ENCODE measurements at regions not wholly inside any gene's neighbourhood (a gene's known extent, or its start where the extent isn't known, plus 50 kb on each side); places are given as distances from the start of the nearest gene placed in this dataset.
A peak's percentile ranks its signal among the peaks of the same experiment; 100 is the strongest.
"Not testable (repeated sequence)": the region's sequence is repeated elsewhere in the genome, so short reads cannot be mapped to it uniquely, and the experiment has no call there.

DNA sequence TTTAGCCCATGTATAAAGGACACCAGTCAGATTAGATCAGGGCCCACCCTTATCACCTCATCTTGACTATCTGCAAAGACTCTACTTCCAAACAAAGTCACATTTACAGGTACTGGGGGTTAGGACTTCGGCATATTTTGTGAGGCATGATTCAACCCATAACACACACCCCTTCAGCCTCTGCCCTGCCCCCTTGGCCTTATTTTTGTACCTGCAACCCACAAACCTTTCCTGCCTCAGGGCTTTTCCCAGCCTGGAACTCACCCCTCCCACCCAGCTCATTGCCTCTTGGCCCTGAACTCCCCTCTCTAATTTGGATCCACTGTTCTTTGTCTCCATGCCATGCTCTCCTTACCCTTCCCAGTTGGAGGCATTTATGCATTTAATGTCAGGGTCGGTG lies 1116.9 kb downstream of the TBC1D22A start:
- DNase-seq (ENCODE audit: low spot score): no peak

DNA sequence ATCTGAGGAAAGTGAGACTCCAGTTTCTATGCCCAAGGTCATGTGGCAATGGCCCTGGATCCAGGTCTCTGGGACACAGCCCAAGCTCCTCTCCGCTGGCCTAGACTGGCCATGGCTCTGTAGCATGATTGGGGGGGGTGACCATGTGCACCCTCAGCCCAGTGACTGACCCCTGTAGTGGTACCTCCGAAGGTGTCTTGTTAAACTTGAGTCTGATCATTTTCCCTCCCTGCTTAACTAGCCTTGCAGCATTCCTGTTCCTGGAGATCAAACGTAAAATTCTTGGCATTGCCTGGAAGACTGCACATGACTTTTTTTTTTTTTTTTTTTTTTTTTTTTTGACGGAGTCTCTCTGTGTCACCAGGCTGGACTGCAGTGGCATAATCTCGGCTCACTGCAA lies 1116.0 kb downstream of the TBC1D22A start:
- no peak for DNase-seq (ENCODE audit: low spot score)

GRCh38 chr22:47872761-47873535 lies 1110.5 kb downstream of the TBC1D22A start:
- no peak for DNase-seq (ENCODE audit: low spot score)

GRCh38 chr22:47865626-47866025 lies 1103.2 kb downstream of the TBC1D22A start:
- no peak for DNase-seq (ENCODE audit: low spot score)

- no peak for DNase-seq (ENCODE audit: low spot score)
Observed at GRCh38 chr22:47862394-47862793, 1099.9 kb downstream of the TBC1D22A start.

GRCh38 chr22:47860907-47861306 lies 1098.5 kb downstream of the TBC1D22A start:
- DNase-seq (ENCODE audit: low spot score): not testable (repeated sequence)

DNA sequence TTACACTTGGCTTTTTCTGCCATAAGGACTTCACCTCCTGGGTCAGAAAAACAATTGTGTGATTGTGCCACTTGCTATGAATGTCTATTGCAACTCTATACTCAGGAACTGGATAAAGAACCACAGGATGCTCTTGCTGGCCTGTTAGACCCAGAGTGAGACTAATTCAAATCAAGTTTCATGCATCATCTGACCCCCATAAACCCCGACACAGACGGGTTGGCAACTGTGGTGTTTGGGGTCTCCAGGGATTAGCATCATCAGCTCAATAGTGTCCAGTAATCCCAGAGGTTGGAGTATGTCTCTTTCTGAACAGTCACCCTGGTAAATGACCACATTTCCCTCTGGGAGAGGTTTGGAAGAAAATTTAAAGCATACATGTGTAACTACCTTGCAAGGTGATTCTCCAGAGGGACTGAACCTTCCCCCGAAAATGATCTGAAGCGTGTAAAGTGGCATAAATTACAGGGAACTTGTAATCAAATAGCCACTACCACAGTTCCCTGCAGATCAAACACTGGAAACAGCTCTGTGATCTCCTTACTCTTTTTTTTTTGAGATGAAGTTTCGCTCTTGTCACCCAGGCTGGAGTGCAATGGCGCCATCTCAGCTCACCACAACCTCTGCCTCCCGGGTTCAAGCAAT lies 1097.6 kb downstream of the TBC1D22A start:
- DNase-seq (ENCODE audit: low spot score): no peak

GRCh38 chr22:47858773-47859306 lies 1096.4 kb downstream of the TBC1D22A start:
- DNase-seq (ENCODE audit: low spot score): no peak

- no peak for DNase-seq (ENCODE audit: low spot score)
Observed at GRCh38 chr22:47854680-47855079, 1092.2 kb downstream of the TBC1D22A start.

DNA sequence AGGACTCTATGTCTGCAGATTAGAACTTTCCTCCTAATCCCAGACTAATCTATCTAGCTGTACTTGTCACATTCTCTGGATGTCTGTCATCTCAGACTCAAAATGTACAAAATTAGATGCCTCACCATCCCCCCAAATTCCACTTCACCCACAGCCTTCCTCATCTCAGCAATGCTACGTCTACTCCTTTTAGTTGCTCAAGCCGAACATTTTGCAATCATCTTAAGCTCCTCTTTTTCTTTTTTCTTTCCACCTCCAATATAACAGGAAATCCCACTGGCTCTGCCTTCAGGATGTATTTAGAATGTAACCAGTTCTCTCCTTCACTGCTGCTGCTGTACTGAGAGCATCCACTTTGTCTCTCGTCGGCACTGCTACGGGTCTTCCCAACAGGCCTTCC lies 1091.8 kb downstream of the TBC1D22A start:
- peak; percentile 63 for DNase-seq (ENCODE audit: low spot score)

GRCh38 chr22:47853750-47854149 lies 1091.3 kb downstream of the TBC1D22A start:
- DNase-seq (ENCODE audit: low spot score): peak; percentile 46

DNA sequence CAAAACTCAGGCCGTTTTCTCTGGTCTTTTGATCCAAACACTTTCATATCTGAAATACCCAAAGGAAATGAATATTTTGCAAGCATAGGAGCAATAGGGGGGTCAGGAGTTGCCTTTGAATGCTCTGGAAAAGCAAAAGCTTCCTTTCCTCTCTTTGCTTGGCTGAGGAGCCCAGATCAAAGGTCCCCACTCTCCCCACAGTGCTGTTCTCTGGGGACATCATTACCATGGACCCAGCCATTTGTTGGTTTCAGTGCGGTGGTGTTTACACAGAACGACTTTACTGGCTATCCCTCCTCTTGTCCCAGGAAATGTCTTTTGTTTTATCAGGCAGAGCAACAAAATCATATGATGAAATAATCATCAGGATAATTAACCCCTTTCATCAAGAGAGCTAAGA lies 1089.1 kb downstream of the TBC1D22A start:
- no peak for DNase-seq (ENCODE audit: low spot score)

DNA sequence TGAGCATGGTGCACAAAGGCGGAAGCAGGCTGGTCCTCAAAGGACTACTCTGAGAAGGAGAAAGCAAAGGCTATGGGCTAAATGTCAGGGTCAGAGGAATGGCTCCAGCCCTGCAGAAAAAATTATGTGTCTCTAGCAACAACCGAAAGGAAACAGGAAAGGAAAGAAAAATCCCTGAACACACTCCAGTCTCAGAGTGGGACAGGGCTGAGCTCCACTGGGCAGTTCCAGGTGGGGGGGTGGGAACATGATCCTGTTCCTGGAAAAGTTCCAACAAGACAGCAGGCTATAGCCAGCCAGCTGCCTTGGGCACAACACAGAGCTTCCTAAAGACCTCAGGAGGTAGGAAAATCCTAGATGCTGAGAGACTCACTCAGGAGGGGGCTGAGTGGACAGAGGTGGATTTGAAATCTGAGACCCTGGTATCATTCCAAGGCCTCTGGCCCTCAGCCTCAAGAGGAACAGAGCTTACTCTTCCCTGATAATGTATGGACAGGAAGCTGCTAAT lies 1088.2 kb downstream of the TBC1D22A start:
- DNase-seq (ENCODE audit: low spot score): peak; percentile 91

GRCh38 chr22:47849576-47849975 lies 1087.1 kb downstream of the TBC1D22A start:
- no peak for DNase-seq (ENCODE audit: low spot score)

GRCh38 chr22:47848184-47848920 lies 1085.9 kb downstream of the TBC1D22A start:
- DNase-seq (ENCODE audit: low spot score): no peak

- DNase-seq (ENCODE audit: low spot score): peak; percentile 93
Observed at GRCh38 chr22:47847131-47847890, 1084.9 kb downstream of the TBC1D22A start.

DNA sequence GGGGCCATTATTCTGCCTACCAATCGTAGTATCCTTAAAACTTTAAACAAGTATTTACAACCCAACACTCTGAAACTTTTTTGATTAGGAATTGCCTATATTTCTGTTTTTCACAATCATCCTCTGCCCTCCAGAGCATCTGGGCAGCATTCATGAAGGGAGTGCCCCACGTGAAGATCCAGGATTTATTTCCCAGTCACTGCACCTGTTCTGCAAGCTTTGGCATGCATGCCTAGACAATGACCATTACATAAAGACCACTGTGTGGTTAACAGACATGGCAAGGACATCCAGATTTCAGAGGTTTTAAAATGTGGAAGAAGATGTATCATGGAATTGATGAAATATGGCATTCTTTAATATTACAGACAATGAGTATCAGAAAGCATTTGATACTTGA lies 1083.8 kb downstream of the TBC1D22A start:
- no peak for DNase-seq (ENCODE audit: low spot score)

DNA sequence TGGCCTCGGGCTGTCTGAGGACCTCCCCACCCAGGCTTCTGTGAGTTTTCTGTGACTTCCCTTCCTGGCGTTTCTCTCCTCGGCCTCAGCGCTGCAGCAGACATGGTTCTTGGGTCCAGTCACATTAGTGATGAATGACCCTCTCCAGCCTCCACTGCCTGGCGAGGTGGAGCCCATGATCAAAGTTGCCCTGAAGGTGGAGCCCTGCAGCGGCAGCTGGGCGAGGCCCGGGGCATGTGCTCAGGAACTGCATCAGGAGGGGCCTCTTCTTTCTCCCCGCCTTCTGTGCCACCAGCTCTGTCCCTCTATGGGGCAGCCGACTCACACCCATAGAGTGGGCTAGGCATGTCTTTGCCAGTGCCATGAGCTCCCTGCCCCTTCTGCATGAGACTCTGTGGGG lies 1079.7 kb downstream of the TBC1D22A start:
- no peak for DNase-seq (ENCODE audit: low spot score)

GRCh38 chr22:47841156-47841555 lies 1078.7 kb downstream of the TBC1D22A start:
- DNase-seq (ENCODE audit: low spot score): no peak

DNA sequence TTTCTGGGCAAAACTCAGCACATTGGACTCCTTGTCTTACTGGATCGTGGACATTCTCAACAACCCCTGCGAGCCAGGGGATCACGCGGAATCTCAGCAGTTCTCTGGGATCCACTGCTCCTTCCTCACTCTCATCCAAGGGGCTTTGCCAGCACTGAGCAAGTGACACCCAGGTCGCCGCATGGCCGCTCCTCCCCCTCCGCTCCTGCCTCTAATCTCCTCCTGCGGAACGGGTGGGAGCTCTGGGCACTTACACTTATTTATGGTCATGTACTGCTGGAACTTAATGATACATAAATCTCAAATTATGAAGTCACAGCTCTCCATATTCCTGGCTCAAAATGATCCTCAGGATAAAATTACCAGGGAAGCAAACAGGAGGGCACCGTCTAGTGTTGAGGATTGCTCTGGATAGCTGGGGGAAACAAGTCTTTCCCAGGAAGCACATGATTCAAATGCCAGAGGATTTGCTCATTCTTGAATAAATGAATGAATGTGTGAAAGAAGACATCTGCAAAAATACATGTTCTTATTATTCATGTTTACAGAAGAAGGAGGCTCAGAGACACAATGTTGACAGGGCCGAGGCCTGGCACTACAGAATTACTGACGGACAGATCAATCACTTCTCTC lies 1077.3 kb downstream of the TBC1D22A start:
- no peak for DNase-seq (ENCODE audit: low spot score)

GRCh38 chr22:47837703-47838102 lies 1075.3 kb downstream of the TBC1D22A start:
- no peak for DNase-seq (ENCODE audit: low spot score)

Measured in umbilical cord (tissue), 1 donor.